Peyer's patch (tissue), 4 donors: ENCODE measurements at regions not wholly inside any gene's neighbourhood (a gene's known extent, or its start where the extent isn't known, plus 50 kb on each side); places are given as distances from the start of the nearest gene placed in this dataset.

Experiments used
- DNase-seq, 3 donors: peaks; one replicate each; pipeline ENCODE4 v3.0.0-alpha.2; 2017 to 2019
- H3K27ac ChIP-seq, 4 donors: fragments of 200-600 bp; sonication (generic); one replicate each; pipeline ENCODE4 v1.5.1; 2016 to 2019
- H3K27me3 ChIP-seq, 2 donors: fragments of 200-600 bp; sonication (generic); one replicate each; pipeline ENCODE4 v1.5.1; 2019
- H3K36me3 ChIP-seq, 3 donors: fragments of 200-600 bp; sonication (generic); one replicate each; pipeline ENCODE4 v1.5.1; 2016 to 2019
- H3K4me1 ChIP-seq, 4 donors: fragments of 200-600 bp; sonication (generic); one replicate each; pipeline ENCODE4 v1.5.1; 2016 to 2019
- H3K4me3 ChIP-seq, 4 donors: fragments of 200-600 bp; sonication (generic); 1 replicate in 3 of 4; 2 replicates in 1 of 4; pipeline ENCODE4 v1.5.1; 2016 to 2019; ENCODE audit warnings: mild to moderate bottlenecking in 1 of 4
- H3K9me3 ChIP-seq, 4 donors: fragments of 200-600 bp; sonication (generic); one replicate each; pipeline ENCODE4 v1.5.1; 2016 to 2019; ENCODE audit warnings: mild to moderate bottlenecking in 1 of 4
- CTCF ChIP-seq, 6 experiments: fragments of 450-650 bp in 4 of 6; fragments of 200-600 bp in 2 of 6; sonication (generic) in 1 of 6; IDR thresholded peaks; one replicate each; pipeline ENCODE4 v1.5.1; 2017 to 2019; ENCODE audit warnings: antibody characterized with exemption in 6 of 6, mild to moderate bottlenecking in 3 of 6, moderate library complexity in 1 of 6
- POLR2A ChIP-seq, 2 donors: fragments of 450-650 bp; IDR thresholded peaks; one replicate each; pipeline ENCODE4 v1.5.1; 2017; ENCODE audit warnings: antibody characterized with exemption in 2 of 2, mild to moderate bottlenecking in 2 of 2, moderate library complexity in 2 of 2

- Histone ChIP-seq H3K4me1 (no peaks in the 10 kb centered on the region), H3K27ac (no peak overlapping the region), H3K4me3 (no peak overlapping the region), H3K36me3 (no peaks in the 10 kb centered on the region), H3K9me3 (no peaks in the 10 kb centered on the region), H3K27me3 (no peaks in the 10 kb centered on the region)
- no peak for TF ChIP-seq CTCF (IDR thresholded peaks at IDR 0.05)
- no peak for DNase-seq
These were observed 128.5 kb downstream of the LURAP1L start for GRCh38 chr9:12903316-12903715.

- Histone ChIP-seq H3K36me3 (no peaks in the 10 kb centered on the region), H3K27me3 (no peaks in the 10 kb centered on the region), H3K4me3 (no peak overlapping the region), H3K9me3 (no peaks in the 10 kb centered on the region), H3K27ac (no peak overlapping the region), H3K4me1 (no peaks in the 10 kb centered on the region)
- TF ChIP-seq POLR2A (IDR thresholded peaks at IDR 0.05) (no peak), CTCF (IDR thresholded peaks at IDR 0.05) (no peak)
- no peak for DNase-seq
These were observed 129.6 kb downstream of the LURAP1L start for GRCh38 chr9:12904261-12905000.

GRCh38 chr9:12906646-12907045 is 131.8 kb downstream of the LURAP1L start:
- Histone ChIP-seq H3K27ac (no peak overlapping the region), H3K9me3 (no peaks in the 10 kb centered on the region), H3K4me1 (no peaks in the 10 kb centered on the region), H3K4me3 (no peak overlapping the region), H3K36me3 (no peaks in the 10 kb centered on the region), H3K27me3 (no peaks in the 10 kb centered on the region)
- TF ChIP-seq POLR2A (IDR thresholded peaks at IDR 0.05) (no peak), CTCF (IDR thresholded peaks at IDR 0.05) (no peak)
- DNase-seq, result no peak

GRCh38 chr9:12908895-12909294 is 134.1 kb downstream of the LURAP1L start:
- no peak for DNase-seq
- Histone ChIP-seq H3K27me3 (no peaks in the 10 kb centered on the region), H3K36me3 (no peaks in the 10 kb centered on the region), H3K27ac (no peak overlapping the region), H3K4me1 (no peaks in the 10 kb centered on the region), H3K4me3 (no peak overlapping the region), H3K9me3 (no peaks in the 10 kb centered on the region)
- TF ChIP-seq POLR2A (IDR thresholded peaks at IDR 0.05) (no peak), CTCF (IDR thresholded peaks at IDR 0.05) (no peak)

- no peak for DNase-seq
- Histone ChIP-seq H3K9me3 (no peaks in the 10 kb centered on the region), H3K36me3 (no peaks in the 10 kb centered on the region), H3K4me3 (no peak overlapping the region), H3K27me3 (no peaks in the 10 kb centered on the region), H3K4me1 (no peaks in the 10 kb centered on the region), H3K27ac (no peak overlapping the region)
- TF ChIP-seq POLR2A (IDR thresholded peaks at IDR 0.05), result no peak
- no peak for TF ChIP-seq CTCF (IDR thresholded peaks at IDR 0.05)
These were observed 140.6 kb downstream of the LURAP1L start for GRCh38 chr9:12915366-12915954.
